GM18505 (cell line): ENCODE measurements at regions not wholly inside any gene's neighbourhood (a gene's known extent, or its start where the extent isn't known, plus 50 kb on each side); places are given as distances from the start of the nearest gene placed in this dataset.

ENCODE experiments used
- ATAC-seq: cut with Tn5 transposase; IDR thresholded peaks from one replicate; pipeline ENCODE4 v1.9.1; 2021; ENCODE audit not compliant: unreplicated experiment
- POLR2A ChIP-seq: IDR thresholded peaks from 4 replicates; pipeline ENCODE4 v1.6.1; 2011; ENCODE audit warnings: borderline replicate concordance; ENCODE audit not compliant: insufficient read depth, insufficient read length; ENCODE audit errors: extremely low read depth

DNA sequence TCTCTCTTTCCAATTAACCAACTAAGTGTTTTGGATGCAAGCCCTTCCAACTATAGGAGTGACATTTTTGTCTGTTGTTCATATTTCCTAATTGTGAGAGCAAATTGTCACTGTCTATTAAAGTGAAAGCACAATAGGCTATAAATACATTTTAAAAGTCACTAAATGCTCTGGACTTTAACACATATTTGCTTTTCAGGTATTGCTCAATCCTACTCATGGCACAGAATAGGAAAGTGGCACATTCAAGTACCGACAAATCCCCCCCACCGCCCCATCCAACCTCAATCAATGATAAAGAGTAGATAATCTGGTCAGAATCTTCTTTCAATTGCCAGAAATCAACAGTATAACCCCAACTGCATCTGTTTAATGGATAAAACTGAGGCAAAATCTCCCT is 419.8 kb downstream of the PLK2 start:
- ATAC-seq = no peak
- TF ChIP-seq POLR2A = no peak

DNA sequence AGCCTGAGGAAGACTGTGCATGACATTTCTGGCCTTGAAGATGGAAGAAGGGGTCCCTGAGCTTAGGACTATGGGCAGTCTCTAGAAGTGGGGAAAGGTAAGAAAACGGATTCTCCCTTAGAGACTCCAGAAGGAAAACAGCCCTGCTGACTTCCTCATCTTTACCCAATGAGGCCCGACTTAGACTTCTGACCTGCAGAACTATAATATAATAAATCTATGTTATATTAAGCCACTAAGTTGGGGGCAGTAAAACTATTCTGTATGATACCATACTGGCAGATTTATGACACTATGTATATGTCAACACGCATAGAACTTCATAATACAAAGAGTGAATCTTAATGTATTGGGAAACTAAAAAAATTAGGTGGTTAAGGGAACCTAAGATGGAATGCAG is 422.0 kb downstream of the PLK2 start:
- ATAC-seq = no peak
- TF ChIP-seq POLR2A = no peak

DNA sequence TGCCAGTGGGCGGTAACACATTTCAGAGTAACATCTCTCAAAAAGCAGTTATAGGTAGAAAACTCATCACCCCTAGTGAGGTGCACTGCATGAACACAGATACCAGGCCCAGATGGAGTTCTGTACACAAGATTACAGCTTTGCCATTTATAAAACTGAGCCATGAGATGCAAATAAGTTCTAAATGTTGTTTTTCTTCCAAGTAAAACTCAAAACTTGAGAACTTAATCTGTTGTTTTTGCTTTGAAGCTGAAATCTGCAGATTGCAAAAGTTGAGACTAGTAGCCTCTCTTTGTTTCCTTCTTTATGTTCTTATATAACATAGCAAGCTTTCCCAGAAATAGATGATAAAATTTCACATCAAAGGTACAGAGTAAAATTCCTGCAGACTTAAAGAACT is 434.1 kb downstream of the PLK2 start:
- TF ChIP-seq POLR2A = no peak
- ATAC-seq = no peak

DNA sequence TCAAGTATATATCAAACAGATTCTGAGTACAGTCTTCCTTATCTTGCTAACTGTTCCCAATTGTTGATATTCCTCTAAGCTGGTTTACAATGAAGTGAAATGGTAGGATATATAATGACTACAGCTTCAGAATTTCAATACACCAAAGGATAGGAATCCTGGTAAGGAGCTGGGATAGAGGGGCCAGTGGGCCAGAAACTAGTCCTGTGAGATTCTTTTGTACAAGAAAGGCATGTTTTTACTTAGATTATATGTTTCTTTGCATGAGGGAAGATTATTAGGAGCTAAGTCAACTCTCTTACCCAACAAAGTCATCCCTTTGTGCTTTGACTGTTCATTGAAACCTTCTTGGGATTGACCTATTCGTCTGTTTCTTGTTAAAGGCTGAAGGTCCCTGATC is 435.7 kb downstream of the PLK2 start:
- TF ChIP-seq POLR2A = no peak
- no peak for ATAC-seq

DNA sequence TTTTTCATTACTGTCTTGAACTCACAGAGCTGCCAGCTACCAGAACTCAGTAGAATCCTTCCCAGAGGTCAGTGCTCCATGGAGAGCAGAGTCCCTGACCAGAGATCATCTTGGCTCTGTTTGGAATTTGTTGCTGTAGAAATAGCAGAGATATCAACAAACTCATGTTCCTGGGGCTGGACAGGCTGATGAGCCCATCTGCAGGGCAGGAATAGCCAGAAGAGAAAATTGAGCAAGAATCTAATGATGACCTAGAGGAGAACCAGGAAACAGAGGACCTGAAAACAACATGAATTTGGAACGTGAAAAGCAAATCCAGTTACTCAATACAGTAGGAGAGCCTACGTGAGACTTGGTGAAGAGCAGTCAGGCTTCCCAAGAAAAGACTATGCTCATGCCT is 437.8 kb downstream of the PLK2 start:
- no peak for TF ChIP-seq POLR2A
- ATAC-seq = no peak

DNA sequence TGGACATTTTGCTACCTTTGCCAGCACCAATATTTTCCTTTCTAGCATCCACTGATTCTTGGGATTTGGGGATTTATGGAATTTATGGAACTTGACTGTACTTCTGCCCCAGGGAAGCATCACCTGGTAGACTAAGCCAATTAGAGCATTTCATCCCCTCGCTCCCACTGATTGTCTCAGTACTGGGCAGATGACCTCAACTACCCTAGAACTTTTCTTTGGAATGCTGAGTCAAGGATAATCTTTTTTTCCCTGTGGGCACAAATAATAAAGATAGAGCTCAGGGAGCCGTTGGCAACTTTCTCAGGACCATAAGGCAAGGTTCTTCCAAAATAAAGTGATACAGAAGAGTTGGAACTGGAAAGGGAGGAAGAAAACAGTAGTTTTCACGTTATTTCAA is 438.4 kb downstream of the PLK2 start:
- ATAC-seq = no peak
- TF ChIP-seq POLR2A = no peak

DNA sequence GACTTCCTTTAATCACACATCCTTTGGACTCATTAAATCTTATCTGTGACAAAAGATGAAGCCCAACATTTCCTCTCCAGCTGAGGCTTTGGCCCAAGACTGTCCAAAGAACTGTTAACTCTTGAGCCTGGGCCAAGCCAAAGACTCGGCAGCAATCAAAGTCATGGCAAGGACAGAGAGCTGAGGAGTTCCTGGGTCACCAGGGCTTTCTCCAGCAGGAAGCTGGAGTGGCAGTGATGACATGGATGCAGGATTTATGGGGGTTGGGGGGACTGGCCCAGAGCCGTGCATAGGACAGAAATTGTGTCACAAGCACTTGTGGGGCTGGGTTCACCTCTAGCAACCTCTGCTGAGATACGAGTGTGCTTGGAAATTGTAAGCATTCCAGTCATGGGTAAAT is 440.3 kb downstream of the PLK2 start:
- ATAC-seq = no peak
- no peak for TF ChIP-seq POLR2A

DNA sequence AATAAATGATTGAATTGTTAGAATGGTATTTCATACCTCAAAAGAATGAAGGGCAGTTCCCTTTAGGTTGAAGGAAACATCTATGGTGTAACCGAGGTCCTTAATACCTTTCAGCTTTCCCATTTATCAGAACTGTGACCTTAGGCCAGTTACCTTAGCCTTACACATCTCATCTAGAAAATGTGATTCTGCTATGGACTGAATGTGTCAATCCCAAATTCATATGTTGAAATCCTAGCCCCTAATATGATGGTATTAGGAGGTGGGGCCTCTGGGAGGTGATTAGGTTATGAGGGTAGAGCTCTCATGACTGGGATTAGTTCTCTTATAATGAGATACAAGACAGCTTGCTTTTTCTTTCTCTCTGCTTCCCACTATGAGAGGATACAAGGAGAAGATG is 441.9 kb downstream of the PLK2 start:
- no peak for ATAC-seq
- no peak for TF ChIP-seq POLR2A

DNA sequence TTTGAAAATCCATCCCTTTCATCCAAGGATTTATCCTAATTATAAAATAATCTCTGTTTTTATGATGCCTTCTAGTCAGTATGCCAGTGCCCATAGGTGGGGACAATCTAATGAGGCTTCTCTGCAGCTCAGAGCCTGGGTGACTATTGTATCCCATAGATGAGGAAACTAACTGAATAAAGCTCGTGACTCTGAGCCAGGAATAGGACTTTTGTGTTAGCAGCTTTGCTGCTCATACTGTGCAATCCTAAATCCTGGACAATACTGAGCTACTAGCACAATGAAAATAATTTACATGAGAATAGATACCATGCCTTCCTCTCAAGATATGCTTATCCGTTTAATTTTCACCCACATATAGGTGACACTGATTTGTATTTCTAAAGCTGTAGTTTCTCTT is 443.0 kb downstream of the PLK2 start:
- ATAC-seq = no peak
- TF ChIP-seq POLR2A = no peak

DNA sequence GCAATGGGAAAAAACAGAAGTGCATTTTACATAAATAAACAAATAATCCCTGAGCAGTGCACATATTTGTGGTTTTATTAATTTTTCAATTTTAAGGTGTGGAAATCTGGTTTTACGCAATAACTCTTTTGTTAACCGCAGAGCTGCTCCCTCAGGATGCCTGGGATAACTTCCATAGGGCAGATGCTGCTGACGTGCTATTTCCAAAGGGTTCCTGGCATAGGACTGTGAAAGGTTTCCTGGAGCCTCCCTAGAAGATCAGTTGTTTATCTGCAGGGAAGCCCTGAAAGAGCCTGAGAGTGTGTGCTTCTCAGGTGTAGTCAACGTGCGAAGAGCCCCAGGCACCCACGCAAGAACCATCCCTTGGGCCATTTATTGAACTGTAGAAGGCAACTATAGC is 443.5 kb downstream of the PLK2 start:
- no peak for ATAC-seq
- TF ChIP-seq POLR2A = no peak

DNA sequence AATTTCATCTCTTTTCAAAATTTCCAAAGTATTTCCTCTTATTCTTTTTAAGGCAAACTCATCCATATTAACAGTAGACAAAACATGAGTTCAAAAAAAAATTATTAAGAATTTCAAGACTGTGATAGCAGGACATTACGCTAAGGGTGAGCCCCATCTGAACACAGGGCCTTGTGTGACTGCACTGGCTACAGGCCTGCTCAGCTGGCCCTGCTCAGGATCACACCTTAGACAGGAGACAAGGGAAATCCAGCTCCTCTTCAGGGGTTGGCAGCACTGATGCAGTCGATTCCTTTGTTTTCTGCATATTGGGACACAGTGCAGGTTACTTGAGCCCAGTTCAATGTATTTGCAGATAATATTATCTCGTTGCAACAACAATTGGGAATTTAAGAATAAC is 444.7 kb downstream of the PLK2 start:
- ATAC-seq = no peak
- TF ChIP-seq POLR2A = no peak

DNA sequence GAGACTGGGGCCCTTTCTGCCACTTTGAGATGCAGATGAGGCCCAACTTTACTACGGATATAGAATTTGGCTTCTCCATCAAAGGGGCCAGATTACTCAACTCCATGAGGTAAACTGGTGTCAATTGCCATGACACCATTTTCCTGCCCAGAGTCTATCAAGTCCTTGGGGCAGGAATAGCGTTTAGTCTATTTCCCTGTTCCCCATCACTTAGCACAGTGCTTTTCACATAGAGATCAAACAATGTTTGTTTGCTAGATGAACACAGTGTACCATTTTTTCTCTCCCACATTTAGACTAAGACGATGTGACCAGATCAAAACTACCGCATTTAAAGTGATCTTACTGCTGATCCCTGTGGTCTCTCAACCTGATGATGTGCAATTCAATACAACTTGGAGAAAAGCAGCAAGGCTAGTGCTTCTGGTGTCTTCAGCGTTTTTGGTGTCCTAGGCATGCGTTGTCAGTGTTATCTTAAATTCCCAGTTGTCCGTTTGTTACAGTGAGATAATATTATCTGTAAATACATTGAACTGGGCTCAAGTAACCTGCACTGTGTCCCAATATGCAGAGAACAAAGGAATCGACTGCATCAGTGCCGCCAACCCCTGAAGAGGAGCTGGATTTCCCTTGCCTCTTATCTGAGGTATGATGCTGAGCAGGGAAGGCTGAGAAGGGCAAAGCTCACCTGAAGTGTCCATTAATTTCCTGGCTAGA is 446.2 kb downstream of the PLK2 start:
- ATAC-seq = no peak
- no peak for TF ChIP-seq POLR2A

DNA sequence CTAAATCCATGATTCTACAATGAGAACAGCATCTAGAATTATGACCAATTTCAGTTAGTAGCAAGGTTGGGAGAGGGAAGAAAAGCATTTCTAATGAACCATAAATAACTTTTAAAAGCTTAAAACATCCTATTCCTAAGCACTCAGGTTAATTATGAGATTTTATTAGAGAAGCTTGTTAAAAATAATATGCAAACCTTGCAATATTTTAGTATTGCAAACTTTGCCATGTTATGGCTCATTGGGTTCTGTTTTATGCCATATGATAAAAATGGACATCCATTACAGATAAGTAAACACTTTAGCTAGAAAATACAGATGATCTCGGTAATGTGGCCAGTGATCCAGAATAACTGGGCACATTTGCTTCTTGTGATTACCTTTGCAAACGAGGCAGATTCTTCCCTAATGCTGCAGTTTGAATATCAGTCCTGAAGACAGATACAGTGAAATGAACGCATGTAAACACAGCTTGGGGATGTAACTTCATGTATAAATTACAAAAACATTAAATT is 447.0 kb downstream of the PLK2 start:
- TF ChIP-seq POLR2A = no peak
- no peak for ATAC-seq

DNA sequence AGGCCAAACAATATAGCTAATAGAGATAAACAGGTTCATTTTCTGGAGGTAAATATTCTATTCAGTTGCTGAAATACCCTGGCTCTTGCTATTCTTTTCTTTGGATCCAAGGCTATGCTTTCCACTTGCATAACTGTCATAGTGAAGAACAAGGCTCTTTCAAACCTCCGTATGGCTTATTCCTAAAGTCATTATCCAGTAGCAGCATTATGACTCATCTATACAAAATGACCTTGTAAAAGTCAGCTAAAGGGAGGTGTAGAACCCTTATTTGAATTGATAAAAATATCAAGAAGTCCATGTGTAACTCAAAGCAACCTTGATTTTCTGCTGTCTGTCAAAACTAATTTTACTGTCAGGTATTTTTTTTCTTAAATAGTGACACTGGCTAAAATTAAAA is 447.8 kb downstream of the PLK2 start:
- no peak for TF ChIP-seq POLR2A
- ATAC-seq = no peak

DNA sequence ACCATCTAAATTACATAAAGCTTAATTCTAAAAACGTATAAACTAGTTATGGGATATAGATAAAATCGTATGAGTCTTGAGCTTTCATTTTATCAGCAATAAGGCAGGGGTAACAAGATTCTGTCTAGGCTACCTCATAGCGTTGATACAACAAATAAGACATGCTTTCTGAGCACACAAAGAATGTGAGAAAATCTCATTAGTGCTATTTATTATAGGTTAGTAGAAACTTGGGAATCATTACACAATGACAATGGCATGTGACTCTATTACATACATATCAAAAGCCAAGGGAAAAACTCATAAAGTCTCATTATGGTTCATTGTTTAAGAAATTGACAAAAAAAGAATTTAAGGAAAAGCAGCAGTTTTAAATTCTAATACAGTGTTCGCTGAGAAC is 448.6 kb downstream of the PLK2 start:
- no peak for ATAC-seq

More for the DNA sequence above, 448.6 kb downstream of the PLK2 start:
- no peak for TF ChIP-seq POLR2A
